ENCODE measurements at regions not wholly inside any gene's neighbourhood (a gene's known extent, or its start where the extent isn't known, plus 50 kb on each side); places are given as distances from the start of the nearest gene placed in this dataset.
"Not testable (repeated sequence)": the region's sequence is repeated elsewhere in the genome, so short reads cannot be mapped to it uniquely, and the experiment has no call there.

DNA sequence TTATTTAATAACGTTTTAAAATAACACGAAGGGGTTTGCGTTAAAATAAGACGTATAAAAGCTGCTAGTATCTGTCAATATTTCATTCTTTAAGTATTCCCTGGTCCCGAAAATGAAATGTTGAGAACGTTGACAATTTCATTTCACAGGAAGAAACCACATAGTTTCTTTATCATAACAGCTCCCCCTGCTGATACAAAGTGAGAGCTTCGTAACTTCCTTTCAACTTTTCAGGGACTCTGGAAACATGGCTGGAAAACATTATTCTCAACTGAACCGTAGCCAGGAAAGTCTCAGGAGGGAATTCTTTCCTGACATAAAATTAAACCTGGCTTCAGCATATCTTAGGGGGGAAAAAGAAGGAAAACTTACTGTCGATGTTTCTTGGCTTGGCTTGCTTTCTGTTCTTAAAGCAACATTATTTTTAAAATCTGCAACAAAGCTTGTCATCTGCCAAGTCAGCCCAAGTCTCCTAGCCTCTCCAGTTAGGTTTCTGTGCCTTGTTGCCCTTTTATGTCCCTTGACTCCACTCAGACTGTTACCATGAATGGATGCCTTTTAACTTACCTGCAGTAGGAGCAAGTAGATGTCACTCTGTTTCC, 122.9 kb upstream of the DAB2 start:
- peak; percentile 43 for DNase-seq (ENCODE audit: low spot score)

DNA sequence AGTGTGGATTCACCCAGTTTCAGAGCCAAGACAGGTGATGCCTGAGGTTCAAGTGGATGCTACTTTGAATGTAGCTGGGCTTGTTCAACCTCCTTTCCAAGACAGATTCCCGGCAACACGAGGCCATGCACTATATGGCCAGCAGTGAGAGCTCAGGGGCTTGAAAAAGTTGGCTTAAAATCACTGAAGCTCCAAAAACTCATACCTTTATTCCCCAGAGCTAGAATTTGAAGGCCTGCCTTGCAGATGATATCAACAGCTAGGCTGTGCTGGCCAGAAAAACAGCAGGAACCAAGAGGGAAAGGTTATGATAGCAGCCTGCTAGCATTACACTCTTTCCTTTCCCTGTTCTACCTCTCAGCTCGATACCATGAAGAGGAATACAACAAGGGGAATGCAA, 120.2 kb upstream of the DAB2 start:
- DNase-seq (ENCODE audit: low spot score) = no peak

DNA sequence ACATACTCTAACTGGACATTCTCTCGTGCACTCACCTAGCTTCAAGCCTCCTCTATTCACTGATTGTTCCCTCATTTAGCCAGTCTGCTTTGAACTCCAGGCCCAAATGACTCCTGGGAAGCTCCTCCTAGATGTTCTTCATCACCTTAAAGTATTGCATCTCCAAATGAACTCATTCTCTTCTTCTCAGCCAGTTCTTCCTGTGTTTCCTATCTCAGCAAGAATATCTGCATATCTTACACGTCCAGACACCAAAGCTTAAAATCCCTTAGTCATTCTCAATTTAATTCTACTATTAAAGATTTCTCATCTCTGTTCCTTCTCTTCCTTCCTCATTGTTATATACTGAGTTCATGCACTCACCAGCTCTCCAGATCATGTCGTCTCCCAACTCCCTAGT, 118.6 kb upstream of the DAB2 start:
- no peak for DNase-seq (ENCODE audit: low spot score)

DNA sequence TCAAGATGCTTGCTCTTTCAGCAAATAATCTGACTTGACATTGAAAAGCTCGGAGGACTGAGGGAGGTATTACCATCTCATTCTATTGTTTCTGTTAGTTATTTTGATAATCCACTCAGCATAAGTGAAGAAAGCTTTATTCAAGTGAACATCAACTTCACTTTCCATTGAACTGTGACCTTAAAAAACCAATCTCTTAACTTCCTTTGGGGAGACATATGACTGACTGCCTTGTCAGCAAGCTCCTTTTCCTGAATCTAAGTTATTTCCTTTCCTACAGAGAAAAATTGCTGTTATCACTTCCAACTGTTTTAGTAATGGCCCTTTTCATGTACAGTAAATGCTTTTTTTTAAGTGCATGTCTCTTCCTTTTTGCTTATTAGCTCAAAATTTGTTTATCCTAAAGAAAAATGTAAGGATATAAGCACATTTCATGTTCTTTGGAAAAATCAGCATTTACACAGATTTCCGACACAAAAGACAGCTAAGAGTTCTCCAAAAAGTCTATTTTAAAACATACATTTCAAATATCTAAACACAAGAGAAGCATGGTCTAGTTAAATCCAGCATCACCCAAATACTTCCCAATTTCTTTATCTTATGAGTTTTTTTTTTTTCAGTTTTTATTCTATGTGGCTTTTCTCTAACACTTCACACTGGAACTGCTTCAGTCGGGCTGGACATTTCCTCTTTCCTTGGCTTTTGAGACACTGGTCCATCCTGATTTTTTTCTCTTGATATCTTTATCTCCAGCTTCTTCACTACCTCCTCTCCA, 117.9 kb upstream of the DAB2 start:
- DNase-seq (ENCODE audit: low spot score) = no peak

DNA sequence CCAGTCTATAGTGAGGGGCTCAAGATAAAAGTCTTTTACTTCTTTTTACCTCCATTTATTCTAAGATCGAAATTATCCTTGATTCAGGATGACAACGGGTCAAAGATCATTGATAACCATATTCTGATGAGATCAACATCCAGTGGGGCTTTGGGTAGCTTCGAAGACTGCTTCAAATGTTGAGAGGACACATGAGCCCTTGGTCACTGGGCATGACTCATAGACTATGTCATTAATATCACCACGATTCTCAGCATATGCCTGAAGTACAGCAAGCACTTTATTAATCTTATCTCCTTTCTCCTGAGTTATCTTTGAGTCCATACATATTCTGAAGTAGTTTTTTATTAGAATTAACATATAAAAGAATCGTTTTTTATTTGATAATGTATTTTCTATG, 117.1 kb upstream of the DAB2 start:
- DNase-seq (ENCODE audit: low spot score) = no peak

DNA sequence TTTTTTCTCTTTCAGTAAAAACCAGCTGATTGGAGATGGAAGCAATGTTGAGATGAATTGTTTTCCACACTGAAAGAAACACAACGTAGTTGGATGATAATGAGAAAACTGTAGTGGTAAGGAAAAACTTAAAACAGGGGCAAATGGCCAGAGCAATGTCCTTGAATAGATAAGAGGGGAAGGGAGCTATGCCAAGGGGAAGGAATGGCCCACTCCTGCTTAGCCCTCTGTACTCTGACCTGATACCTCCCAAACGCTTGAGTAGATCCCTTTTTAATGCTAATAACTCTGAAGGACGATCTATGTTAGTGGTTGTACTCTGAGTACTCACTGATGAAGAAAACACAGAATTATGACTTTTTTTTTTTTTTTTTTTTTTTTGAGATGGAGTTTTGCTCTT, 114.7 kb upstream of the DAB2 start:
- no peak for DNase-seq (ENCODE audit: low spot score)

DNA sequence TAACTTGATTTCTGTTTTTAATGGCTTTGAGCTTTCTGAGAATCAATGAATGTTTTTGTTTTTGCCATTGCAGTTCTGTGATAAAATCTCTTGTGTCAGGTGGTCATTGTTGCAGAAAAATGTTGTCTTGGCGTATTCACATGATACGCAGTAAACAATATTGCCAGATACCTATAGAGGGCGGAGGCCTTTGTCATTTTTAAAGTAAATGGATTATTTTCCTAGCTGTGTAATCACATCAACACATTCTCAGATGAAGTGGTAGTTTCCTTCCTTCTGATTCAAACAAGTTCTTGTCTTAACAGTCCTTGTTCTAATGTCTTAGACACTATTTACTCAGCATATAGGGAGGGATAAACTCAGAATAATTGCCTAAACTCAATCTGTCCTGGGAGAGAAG, 109.9 kb upstream of the DAB2 start:
- DNase-seq (ENCODE audit: low spot score) = no peak

DNA sequence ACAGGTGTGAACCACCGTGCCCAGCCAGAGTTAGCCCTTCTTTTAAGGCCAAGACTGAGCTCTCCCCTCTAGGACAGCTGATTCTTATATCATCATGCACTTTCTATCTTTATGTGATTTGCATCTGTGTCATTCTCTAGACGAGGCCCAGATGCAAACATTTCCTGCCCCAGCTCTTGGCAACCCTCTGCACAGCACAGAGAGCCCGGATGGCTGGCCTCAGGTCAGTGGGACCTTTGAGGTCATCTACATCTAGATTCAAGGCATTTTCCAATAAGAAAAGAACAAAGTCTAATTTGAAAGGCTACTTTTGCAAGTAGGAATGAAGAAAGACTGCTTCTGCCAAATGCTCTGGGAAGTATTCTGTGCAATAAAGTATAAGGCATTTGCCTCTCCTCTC, 109.0 kb upstream of the DAB2 start:
- no peak for DNase-seq (ENCODE audit: low spot score)

DNA sequence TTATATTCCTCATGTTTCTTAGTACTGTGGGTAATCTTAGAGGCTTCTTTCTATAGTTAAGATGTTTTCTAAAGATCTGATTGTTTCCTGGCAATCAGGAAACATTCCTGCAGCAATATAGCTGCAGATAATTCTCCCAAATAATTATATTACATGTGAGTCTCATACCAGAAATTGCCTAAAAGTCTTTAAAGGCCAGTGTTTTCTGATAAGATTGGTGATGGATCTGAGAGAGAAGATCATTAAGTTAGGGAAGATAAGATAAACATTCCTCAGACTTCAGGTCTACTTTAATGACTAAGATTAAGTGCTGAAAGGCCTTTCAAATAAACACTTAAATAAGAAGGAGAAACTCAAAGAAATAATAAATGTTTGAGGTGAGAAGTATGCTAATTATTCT, 107.7 kb upstream of the DAB2 start:
- no peak for DNase-seq (ENCODE audit: low spot score)

DNA sequence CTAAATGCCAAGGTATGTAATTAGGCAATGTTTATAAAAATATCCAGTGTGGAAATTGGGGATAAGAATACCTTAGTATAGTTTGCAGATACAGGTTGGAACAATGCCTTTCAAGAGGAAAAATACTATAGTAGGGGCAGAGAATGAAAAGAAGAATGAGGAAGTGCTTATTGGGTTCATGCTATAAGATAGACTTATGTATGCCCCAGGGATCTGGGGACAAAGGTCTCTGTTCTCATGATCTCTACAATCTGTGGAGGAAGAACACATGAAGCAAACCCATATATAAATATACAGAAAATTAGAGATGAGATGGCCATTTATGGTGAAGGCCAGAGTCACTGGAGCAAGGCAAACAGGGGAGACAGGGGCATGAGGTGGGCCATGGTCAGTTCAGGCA, 106.5 kb upstream of the DAB2 start:
- no peak for DNase-seq (ENCODE audit: low spot score)

DNA sequence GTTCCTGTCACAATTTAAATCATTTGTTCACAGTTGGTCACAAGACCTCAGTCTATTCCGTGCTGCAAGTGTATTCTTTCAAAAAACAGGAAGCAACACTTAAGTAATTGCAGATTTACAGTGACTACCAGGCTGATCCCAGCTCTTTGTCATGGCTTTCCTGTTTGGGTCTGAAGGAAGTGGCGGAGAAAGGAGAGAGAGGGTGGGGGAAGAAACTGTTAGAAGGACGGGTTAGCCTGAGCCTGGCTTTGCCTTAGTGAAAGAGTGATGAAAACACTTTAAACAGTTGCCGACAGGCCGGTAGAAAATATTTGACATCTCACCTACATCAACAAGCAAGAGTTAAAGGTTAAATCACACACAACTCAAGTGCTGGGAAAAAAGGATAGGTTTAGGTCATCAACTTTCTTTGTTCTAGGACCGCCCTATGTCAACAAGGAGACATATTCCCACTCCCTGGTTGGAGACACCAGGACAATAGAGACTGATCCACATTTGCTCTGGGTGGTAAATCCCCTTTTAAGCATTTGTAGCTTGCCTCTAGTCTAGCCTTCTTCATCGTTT, 102.2 kb upstream of the DAB2 start:
- DNase-seq (ENCODE audit: low spot score) = no peak

DNA sequence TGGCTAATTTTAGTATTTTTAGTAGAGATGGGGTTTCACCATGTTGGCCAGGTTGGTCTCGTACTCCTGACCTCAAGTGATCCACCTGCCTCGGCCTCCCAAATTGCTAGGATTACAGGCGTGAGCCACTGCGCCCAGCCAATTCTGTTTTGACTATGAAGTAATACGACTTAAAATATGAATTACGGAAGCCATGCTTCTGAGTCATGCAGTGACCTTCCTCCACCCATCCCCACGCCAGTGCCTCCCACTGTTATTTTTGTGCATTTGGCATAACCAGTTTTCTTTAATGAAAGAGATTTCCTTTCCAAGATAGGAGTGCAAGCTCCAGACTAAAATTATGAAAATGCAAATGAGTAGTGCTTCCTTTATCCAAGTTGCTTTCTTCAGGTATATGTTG, 101.0 kb upstream of the DAB2 start:
- not testable (repeated sequence) for DNase-seq (ENCODE audit: low spot score)

DNA sequence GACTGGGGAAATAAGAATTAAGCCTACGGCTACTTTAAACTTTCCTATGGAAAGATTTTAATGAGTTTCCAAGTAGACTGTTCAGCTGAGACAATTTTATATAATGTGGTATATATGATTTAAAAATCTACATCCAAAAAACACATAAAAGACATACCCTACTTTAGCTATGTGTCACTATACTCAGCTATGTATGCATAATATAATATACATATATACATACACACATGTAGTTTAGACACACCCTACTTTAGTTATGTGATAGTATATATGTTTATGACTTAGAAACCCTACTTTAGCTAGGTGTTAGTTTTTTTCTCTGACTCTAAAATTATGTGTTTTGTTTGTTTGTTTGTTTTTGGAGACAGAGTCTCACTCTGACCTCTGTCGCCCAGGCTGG, 100.5 kb upstream of the DAB2 start:
- no peak for DNase-seq (ENCODE audit: low spot score)

DNA sequence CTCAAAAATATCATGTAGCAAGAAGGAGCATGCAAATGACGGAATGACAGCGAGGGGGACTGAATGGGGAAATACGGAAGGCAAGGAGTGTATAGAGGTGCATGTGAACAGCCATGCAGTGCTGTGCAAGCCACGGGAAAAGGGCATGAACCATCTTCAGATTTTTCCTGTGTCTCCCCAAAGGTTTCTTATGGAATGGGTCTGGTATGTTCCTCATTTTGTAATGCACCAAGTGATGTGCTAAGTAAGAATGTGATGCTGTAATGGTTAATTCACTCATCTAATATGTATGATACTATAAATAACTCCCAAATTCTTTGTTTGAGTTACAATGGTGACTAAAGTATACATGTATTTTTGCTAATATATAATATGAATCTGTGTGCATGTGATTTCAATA, 99.0 kb upstream of the DAB2 start:
- DNase-seq (ENCODE audit: low spot score) = no peak

DNA sequence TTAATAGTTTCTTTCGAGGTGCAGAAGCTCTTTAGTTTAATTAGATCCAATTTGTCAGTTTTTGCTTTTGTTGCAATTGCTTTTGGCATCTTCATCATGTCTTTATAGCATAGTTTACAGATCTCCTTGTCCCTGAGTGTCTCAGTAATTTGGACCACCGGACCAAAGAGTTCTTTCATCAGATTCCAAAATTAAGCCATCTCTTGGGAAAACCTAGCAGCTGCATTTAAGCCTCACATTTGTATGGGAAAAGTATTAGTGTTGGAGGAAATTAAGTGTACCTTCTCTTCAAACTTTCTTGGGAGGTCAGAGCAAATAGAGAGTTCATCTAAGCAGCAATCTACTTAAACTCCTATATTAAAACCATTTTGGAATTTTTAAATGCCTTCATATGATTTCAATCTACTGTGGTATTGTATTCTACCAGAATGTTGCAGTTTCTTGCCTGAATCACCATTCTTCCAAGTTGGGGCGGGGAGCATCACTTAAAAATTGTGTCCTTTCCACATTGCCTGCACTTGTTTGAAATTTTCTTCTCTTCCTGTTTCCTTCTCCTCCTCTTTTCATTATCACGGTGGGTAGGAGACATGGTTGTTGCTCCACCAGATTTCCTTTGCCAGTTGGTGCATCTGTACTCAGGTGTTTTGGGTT, 97.3 kb upstream of the DAB2 start:
- DNase-seq (ENCODE audit: low spot score) = no peak

DNA sequence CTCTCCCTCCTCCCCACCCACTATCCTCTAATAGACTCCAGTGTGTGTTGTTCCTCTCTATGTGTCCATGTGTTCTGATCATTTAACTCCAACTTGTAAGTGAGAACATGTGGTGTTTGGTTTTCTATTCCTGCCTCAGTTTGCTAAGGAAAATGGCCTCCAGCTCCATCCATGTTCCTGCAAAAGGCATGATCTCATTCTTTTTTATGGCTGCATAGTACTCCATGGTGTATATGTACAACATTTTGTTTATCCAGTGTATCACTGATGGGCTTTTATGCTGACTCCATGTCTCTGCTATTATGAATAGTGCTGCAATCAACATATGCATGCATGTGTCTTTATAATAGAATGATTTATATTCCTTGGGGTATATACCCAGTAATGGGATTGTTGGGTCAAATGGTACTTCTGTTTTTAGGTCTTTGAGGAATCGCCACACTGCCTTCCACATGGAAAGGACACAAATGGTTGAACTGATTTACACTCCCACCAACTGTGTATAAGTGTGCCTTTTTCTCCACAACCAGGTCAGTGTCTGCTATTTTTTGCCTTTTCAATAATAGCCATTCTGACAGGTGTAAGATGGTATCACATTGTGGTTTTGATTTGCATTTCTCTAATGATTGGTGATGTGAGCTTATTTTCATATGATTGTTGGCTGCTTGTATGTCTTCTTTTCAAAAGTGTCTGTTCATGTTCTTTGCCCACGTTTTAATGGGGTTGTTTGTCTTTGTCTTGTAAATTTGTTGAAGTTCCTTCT, 96.5 kb upstream of the DAB2 start:
- no peak for DNase-seq (ENCODE audit: low spot score)

DNA sequence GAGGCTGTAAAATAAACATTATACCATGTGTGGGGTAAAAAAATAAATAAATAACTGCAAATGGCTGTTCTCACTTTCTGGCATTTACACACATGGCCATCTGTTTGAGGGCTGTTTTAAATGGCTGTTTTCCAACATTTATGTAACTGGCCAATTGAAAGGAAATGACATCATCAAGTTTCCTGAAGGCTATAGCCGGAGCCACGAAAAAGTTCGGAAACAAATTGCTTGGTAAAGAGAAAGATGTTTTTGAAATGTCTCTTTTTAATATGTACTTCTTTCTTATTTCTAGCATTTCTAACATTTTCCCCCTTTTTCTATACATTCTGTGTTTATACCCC, 95.4 kb upstream of the DAB2 start:
- DNase-seq (ENCODE audit: low spot score) = no peak

DNA sequence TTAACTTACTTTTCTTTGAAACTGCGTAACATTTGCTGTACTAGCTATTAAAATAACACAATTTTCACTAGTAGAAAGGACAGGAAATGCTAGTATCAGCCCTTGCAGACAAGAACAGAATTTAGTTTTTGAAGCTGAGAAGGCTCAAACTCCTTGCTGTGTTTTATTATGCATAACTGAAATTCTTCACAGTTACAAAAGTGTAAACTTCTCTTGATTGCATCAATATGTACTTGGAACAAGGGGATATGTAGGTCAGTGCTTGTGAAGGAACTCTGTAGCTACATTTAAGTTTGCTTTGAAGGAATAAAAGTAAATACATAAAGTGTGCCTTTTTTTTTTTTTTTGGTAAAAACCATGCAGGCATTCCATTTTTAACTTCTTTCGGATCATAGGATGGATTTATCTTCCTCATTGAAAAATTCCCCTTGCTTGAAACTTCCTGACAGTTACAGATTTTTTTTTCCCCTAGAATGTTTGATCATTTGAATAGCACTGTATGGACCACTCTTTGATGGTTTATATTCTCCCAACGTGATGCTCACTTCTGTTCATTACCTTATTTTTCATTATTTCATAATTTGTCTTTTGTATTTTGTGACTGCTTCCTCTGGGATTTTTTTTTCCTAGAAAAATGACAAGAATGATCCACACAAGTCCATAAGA, 94.9 kb upstream of the DAB2 start:
- no peak for DNase-seq (ENCODE audit: low spot score)

DNA sequence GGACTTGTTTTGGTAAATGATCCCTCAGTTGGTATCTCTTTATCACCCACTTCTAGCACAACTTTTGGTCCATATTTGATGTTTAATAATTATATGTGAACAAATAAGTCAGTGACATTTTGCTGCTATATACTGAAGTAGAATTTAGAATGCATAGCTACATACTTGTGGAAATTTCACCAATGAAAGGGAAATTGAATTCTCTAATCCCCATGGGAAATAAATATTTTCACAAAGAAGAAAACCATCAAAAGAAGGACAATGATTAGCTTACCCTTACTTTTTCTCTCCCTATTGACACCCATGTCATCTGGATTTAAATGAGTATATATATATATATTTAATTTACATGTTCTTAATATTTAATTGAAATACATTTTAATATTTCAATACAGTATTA, 94.3 kb upstream of the DAB2 start:
- no peak for DNase-seq (ENCODE audit: low spot score)

DNA sequence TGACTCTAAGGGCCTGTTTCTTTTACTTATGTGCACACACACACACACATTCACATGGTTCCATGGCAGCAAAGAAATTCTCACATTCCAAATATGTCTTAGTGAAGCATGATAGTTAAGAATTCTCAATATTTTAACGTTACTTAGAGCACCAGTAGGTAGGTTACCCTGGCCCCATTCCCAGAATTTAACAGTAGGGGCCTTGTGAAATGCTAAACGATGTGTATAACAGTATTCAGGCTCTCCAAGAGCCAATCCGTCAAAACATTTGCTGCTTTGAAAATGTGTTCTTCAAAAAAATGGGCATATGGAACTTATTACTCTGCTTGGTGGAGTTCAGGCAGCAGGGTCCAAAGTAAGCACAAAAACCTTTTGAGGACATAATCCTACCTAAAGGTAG, 93.7 kb upstream of the DAB2 start:
- no peak for DNase-seq (ENCODE audit: low spot score)

DNA sequence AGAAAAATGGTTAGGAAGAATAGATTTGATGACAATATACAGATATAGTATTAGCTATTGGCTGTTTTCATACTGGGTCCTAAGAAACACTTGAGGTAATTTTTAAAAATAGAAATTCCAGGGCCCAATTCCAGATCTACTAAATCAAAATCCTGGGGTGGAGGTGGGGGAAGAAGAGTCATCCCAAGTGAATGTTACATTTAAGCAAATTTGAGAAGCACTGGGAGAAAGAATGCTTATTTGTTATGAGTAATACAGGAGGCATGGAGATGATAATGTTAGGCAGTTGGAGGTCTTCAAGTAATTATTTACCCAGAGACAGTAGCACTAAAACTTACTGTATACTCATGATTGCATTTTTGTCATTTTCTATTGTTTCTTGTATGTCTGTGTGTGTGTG, 93.0 kb upstream of the DAB2 start:
- DNase-seq (ENCODE audit: low spot score) = no peak

DNA sequence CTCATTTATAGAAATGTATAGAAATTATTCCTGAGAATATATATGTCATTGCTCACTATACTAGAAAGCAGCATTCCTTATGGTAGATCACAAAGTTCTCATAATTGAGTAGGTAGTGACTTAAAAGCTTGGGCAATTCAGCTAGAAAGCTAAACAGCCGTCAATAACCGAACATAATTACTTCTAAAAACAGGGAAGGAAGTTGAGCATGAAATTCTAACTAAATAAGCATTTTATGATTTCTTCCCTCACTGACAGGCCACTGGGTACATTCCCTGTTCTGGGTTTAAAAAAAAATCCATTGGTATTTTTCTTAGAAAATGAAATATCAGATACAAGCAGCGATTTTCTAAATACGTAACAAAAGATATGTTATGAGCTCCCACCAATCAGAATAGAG, 91.1 kb upstream of the DAB2 start:
- DNase-seq (ENCODE audit: low spot score) = no peak
